ENCODE measurements at regions not wholly inside any gene's neighbourhood (a gene's known extent, or its start where the extent isn't known, plus 50 kb on each side); places are given as distances from the start of the nearest gene placed in this dataset.

- no peak for TF ChIP-seq CTCF (IDR thresholded peaks at IDR 0.05 in 4 of 5, conservative IDR thresholded peaks at IDR 0.05 in 1 of 5)
- TF ChIP-seq POLR2A (IDR thresholded peaks at IDR 0.05): no peak
Observed at GRCh38 chr9:12613071-12613470, 80.1 kb upstream of the TYRP1 start.
